ENCODE measurements at regions not wholly inside any gene's neighbourhood (a gene's known extent, or its start where the extent isn't known, plus 50 kb on each side); places are given as distances from the start of the nearest gene placed in this dataset.

GRCh38 chr5:92559331-92559730 lies 1021.7 kb downstream of the NR2F1-AS1 start:
- H3K27me3 ChIP-seq (ENCODE audit: insufficient read depth), result no peaks in the 10 kb centered on the region
- Mint-ChIP-seq H3K4me1 (peaks cover 15% of the 10 kb centered on the region), H3K36me3 (ENCODE audit: low read depth) (no peaks in the 10 kb centered on the region), H3K27me3 (ENCODE audit: insufficient read depth, low read depth, poor library complexity) (peaks cover 3% of the 10 kb centered on the region), H3K9me3 (no peaks in the 10 kb centered on the region), H3K4me3 (no peak overlapping the region), H3K27ac (no peak overlapping the region)
- peaks cover 14% of the 10 kb centered on the region; the same call in 1 of the 2 replicates for H3K4me1 ChIP-seq (ENCODE audit: insufficient read depth)
- no peak for DNase-seq (ENCODE audit: low spot score)
- H3K79me2 ChIP-seq (replicated peaks; ENCODE audit: insufficient read depth), result no peaks in the 10 kb centered on the region
- 0 out of 3 replicates have a peak, but pooled peaks have one; percentile 25 for ATAC-seq
- no peak overlapping the region for H3K27ac ChIP-seq (ENCODE audit: low read depth)
- H4K20me1 ChIP-seq (replicated peaks; ENCODE audit: insufficient read depth), result no peaks in the 10 kb centered on the region
- H3K36me3 ChIP-seq (ENCODE audit: insufficient read depth), result no peaks in the 10 kb centered on the region
- no peak overlapping the region for H2AFZ ChIP-seq
- no peaks in the 10 kb centered on the region for H3K9me2 ChIP-seq (ENCODE audit: insufficient read depth)
- no peak overlapping the region for H3K4me2 ChIP-seq
- no peaks in the 10 kb centered on the region for H3F3A ChIP-seq (replicated peaks; ENCODE audit: low read depth)
- no peak for TF ChIP-seq CREB1 (CRISPR knock-in tag; IDR thresholded peaks at IDR 0.05; ENCODE audit: low read depth)
- TF ChIP-seq STAT1 (IDR thresholded peaks at IDR 0.05; ENCODE audit: unreplicated experiment), result no peak
- no peak for TF ChIP-seq JUNB (IDR thresholded peaks at IDR 0.05; ENCODE audit: unreplicated experiment)
- TF ChIP-seq ZNF331 (CRISPR knock-in tag; IDR thresholded peaks at IDR 0.05; ENCODE audit: low read depth), result no peak
- no peak for TF ChIP-seq EZH2phosphoT487 (IDR thresholded peaks at IDR 0.05; ENCODE audit: unreplicated experiment)
- TF ChIP-seq ZNF114 (CRISPR knock-in tag; IDR thresholded peaks at IDR 0.05), result no peak
- TF ChIP-seq NANOG (IDR thresholded peaks at IDR 0.05; ENCODE audit: borderline replicate concordance), result no peak
- no peak for TF ChIP-seq ZNF462 (CRISPR knock-in tag; IDR thresholded peaks at IDR 0.05)
- no peak for TF ChIP-seq EZH2 (IDR thresholded peaks at IDR 0.05; ENCODE audit: low read depth, unreplicated experiment)
- TF ChIP-seq, protein P1, sequence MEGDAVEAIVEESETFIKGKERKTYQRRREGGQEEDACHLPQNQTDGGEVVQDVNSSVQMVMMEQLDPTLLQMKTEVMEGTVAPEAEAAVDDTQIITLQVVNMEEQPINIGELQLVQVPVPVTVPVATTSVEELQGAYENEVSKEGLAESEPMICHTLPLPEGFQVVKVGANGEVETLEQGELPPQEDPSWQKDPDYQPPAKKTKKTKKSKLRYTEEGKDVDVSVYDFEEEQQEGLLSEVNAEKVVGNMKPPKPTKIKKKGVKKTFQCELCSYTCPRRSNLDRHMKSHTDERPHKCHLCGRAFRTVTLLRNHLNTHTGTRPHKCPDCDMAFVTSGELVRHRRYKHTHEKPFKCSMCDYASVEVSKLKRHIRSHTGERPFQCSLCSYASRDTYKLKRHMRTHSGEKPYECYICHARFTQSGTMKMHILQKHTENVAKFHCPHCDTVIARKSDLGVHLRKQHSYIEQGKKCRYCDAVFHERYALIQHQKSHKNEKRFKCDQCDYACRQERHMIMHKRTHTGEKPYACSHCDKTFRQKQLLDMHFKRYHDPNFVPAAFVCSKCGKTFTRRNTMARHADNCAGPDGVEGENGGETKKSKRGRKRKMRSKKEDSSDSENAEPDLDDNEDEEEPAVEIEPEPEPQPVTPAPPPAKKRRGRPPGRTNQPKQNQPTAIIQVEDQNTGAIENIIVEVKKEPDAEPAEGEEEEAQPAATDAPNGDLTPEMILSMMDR (conservative IDR thresholded peaks at IDR 0.05; ENCODE audit: low read depth in 2 of 2), result no peak
- TF ChIP-seq, protein P2, sequence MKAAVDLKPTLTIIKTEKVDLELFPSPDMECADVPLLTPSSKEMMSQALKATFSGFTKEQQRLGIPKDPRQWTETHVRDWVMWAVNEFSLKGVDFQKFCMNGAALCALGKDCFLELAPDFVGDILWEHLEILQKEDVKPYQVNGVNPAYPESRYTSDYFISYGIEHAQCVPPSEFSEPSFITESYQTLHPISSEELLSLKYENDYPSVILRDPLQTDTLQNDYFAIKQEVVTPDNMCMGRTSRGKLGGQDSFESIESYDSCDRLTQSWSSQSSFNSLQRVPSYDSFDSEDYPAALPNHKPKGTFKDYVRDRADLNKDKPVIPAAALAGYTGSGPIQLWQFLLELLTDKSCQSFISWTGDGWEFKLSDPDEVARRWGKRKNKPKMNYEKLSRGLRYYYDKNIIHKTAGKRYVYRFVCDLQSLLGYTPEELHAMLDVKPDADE (IDR thresholded peaks at IDR 0.05), result no peak
- no peak for TF ChIP-seq POLR2AphosphoS5 (IDR thresholded peaks at IDR 0.05; ENCODE audit: low read depth)
- TF ChIP-seq, protein P3, sequence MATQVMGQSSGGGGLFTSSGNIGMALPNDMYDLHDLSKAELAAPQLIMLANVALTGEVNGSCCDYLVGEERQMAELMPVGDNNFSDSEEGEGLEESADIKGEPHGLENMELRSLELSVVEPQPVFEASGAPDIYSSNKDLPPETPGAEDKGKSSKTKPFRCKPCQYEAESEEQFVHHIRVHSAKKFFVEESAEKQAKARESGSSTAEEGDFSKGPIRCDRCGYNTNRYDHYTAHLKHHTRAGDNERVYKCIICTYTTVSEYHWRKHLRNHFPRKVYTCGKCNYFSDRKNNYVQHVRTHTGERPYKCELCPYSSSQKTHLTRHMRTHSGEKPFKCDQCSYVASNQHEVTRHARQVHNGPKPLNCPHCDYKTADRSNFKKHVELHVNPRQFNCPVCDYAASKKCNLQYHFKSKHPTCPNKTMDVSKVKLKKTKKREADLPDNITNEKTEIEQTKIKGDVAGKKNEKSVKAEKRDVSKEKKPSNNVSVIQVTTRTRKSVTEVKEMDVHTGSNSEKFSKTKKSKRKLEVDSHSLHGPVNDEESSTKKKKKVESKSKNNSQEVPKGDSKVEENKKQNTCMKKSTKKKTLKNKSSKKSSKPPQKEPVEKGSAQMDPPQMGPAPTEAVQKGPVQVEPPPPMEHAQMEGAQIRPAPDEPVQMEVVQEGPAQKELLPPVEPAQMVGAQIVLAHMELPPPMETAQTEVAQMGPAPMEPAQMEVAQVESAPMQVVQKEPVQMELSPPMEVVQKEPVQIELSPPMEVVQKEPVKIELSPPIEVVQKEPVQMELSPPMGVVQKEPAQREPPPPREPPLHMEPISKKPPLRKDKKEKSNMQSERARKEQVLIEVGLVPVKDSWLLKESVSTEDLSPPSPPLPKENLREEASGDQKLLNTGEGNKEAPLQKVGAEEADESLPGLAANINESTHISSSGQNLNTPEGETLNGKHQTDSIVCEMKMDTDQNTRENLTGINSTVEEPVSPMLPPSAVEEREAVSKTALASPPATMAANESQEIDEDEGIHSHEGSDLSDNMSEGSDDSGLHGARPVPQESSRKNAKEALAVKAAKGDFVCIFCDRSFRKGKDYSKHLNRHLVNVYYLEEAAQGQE (IDR thresholded peaks at IDR 0.05; ENCODE audit: unreplicated experiment), result no peak
- no peak overlapping the region for H3K4me3 ChIP-seq

Measured in GM23338 (cell line).